GM12891 (cell line): ENCODE measurements at regions not wholly inside any gene's neighbourhood (a gene's known extent, or its start where the extent isn't known, plus 50 kb on each side); places are given as distances from the start of the nearest gene placed in this dataset.

Experiments used
- PAX5 ChIP-seq: IDR thresholded peaks from 2 replicates; pipeline ENCODE4 v1.6.1; 2011; ENCODE audit warnings: low read length, moderate library complexity, mild to moderate bottlenecking; ENCODE audit not compliant: insufficient read depth, severe bottlenecking
- POLR2A ChIP-seq: IDR thresholded peaks from 2 replicates; pipeline ENCODE4 v1.6.1; 2011; ENCODE audit warnings: low read depth, low read length, control low read depth
- POLR2AphosphoS5 ChIP-seq: IDR thresholded peaks from 2 replicates; pipeline ENCODE4 v1.6.1; 2011; ENCODE audit warnings: low read depth, low read length, control low read depth
- POU2F2 ChIP-seq: IDR thresholded peaks from 2 replicates; pipeline ENCODE4 v1.6.1; 2011; ENCODE audit warnings: low read depth, mild to moderate bottlenecking, control low read depth, low read length, moderate library complexity
- SPI1 ChIP-seq: IDR thresholded peaks from 2 replicates; pipeline ENCODE4 v1.6.1; 2011; ENCODE audit warnings: low read depth, low read length, control low read depth
- TAF1 ChIP-seq: IDR thresholded peaks from 2 replicates; pipeline ENCODE4 v1.6.1; 2011; ENCODE audit warnings: low read depth, low read length, control low read depth

- no peak for TF ChIP-seq POLR2AphosphoS5
- TF ChIP-seq TAF1: no peak
- no peak for TF ChIP-seq POLR2A
- no peak for TF ChIP-seq POU2F2
- TF ChIP-seq SPI1: no peak
- TF ChIP-seq PAX5: no peak
Observed at GRCh38 chr18:73288813-73289212, 421.0 kb upstream of the NETO1 start.
